Small intestine (tissue), 7 donors: ENCODE measurements at regions not wholly inside any gene's neighbourhood (a gene's known extent, or its start where the extent isn't known, plus 50 kb on each side); places are given as distances from the start of the nearest gene placed in this dataset.
"Not testable (repeated sequence)": the region's sequence is repeated elsewhere in the genome, so short reads cannot be mapped to it uniquely, and the experiment has no call there.

Experiments
- DNase-seq, 2 donors: peaks; one replicate each; pipeline versions ENCODE4 v3.0.0 to v3.0.0-alpha.2; 2013
- FAIRE-seq: peaks from 2 replicates; lab custom pipeline; 2012; peaks lifted over from hg19 to GRCh38; lab: Jason Lieb, UNC
- H3K27ac ChIP-seq, 3 donors: one replicate each; pipeline ENCODE4 v1.5.1; 2013; ENCODE audit warnings: low read length in 2 of 3, mild to moderate bottlenecking in 2 of 3, control low read depth in 1 of 3, inconsistent platforms in 1 of 3, low read depth in 1 of 3, moderate library complexity in 1 of 3
- H3K27me3 ChIP-seq, 3 donors: one replicate each; pipeline ENCODE4 v1.6.1; 2013; ENCODE audit warnings: low read length in 3 of 3, inconsistent platforms in 1 of 3; ENCODE audit not compliant: control insufficient read depth in 3 of 3, insufficient read depth in 3 of 3
- H3K36me3 ChIP-seq, 3 donors: one replicate each; pipeline ENCODE4 v1.6.1; 2013; ENCODE audit warnings: low read length in 3 of 3, inconsistent platforms in 1 of 3, low read depth in 1 of 3, mild to moderate bottlenecking in 1 of 3, moderate library complexity in 1 of 3; ENCODE audit not compliant: control insufficient read depth in 3 of 3, insufficient read depth in 2 of 3
- H3K4me1 ChIP-seq, 3 donors: one replicate each; pipeline ENCODE4 v1.6.1; 2013; ENCODE audit warnings: low read length in 2 of 3, inconsistent platforms in 1 of 3, low read depth in 1 of 3, mild to moderate bottlenecking in 1 of 3, moderate library complexity in 1 of 3; ENCODE audit not compliant: control insufficient read depth in 3 of 3, insufficient read depth in 2 of 3
- H3K4me3 ChIP-seq, 3 donors: one replicate each; pipeline ENCODE4 v1.5.1; 2013; ENCODE audit warnings: low read length in 3 of 3, control low read depth in 1 of 3, inconsistent platforms in 1 of 3, low read depth in 1 of 3, mild to moderate bottlenecking in 1 of 3, moderate library complexity in 1 of 3
- H3K9me3 ChIP-seq, 2 donors: one replicate each; pipeline ENCODE4 v1.6.1; 2013; ENCODE audit warnings: low read depth in 1 of 2, low read length in 1 of 2; ENCODE audit not compliant: control insufficient read depth in 2 of 2, insufficient read depth in 1 of 2
- WGBS, 3 donors: extraction: QIAGEN DNeasy Blood & Tissue Kit; methylation state at CpG; one replicate each; pipeline ENCODE4 v1.1.7; 2013; 5-methylcytosine and 5-hydroxymethylcytosine counted together
- donor health status: healthy with polysubstance abuse.
- donor health status: control.
- donor health status: control.
- donor health status: Bipolar disorder and iron deficiency.
- donor health status: healthy.

DNA sequence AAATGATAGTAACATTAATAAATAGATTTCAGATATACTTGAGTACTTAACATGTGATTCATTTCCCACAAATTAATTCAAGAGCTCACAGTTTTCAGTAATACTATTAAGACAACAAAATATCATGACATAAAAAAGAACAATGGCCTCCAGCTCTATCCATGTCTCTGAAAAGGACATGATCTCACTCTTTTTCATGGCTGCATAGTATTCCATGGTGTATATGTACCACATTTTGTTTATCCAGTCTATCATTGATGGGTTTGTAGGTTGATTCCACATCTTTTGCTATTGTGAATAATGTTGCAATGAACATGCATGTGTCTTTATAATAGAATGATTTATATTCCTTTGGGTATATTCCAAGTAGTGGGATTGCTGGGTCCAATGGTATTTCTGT, 1012.8 kb upstream of the ALCAM start:
- Histone ChIP-seq H3K27ac (no peak overlapping the region), H3K9me3 (no peaks in the 10 kb centered on the region), H3K4me1 (no peaks in the 10 kb centered on the region), H3K27me3 (no peaks in the 10 kb centered on the region), H3K36me3 (no peaks in the 10 kb centered on the region), H3K4me3 (no peak overlapping the region)
- DNase-seq (no peak), FAIRE-seq (no peak)

DNA sequence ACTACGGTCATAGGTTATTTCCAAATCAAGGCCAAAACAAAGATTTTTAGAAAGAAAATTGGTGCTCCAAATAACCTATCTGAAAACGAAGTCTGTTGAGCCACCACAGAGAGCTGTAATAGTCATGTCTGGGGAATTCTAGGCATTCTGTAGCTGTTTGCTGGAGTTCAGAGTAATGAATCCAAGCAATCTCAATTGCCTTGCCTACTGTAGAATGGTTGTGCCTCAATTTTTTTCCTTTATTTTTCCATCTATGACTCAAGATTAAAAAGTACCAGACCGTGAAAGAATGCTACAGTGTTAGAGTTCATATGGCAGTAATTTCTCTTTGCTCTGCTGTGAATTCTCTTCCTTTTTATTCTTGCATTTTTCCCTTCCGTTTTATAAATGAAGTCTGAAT, 1007.2 kb upstream of the ALCAM start:
- WGBS, 3 donors = 66 to 81% (median 76%) methylated on average over 4 of the region's 4 CpGs
- DNase-seq (no peak), FAIRE-seq (no peak)
- Histone ChIP-seq H3K27ac (no peak overlapping the region), H3K4me3 (no peak overlapping the region), H3K27me3 (no peaks in the 10 kb centered on the region), H3K4me1 (no peaks in the 10 kb centered on the region), H3K36me3 (no peaks in the 10 kb centered on the region), H3K9me3 (no peaks in the 10 kb centered on the region)

DNA sequence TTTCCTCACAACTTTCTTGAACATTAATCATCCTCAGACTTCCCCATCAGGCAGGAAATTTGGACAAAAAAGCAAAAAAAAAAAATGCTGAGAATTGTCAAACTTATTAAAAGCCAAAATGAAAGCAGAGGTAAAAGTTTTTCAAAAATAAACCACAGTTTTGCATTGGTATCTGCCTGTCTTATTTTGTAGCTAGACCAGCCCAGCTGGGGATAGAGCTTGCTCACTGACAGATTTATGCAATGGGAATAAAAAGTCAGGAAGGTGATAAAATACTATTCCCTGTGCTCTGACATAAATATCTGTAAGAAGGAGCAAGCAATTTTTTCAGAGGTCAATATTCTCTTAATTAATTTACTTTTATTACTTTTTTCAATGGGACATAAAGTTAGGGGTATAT, 1006.7 kb upstream of the ALCAM start:
- no peaks in the 10 kb centered on the region for H3K36me3 ChIP-seq
- FAIRE-seq = no peak

DNA sequence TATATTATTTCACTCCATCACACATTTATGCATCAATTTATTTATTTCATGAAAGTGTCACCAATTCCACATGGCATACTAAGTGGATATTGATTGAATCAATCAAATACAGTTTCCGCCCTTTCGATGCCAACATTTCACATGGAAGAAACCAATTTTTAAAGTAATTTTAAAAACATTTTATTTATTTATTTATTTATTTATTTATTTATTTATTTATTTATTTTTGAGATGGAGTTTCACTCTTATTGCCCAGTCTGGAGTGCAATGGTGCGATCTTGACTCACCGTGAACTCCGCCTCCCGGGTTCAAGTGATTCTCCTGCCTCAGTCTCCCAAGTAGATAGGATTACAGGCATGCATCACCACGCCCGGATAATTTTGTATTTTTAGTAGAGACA, 1005.0 kb upstream of the ALCAM start:
- H3K4me3 ChIP-seq, H3K36me3 ChIP-seq, H3K9me3 ChIP-seq, H3K27me3 ChIP-seq, H3K4me1 ChIP-seq, DNase-seq, FAIRE-seq, H3K27ac ChIP-seq: not testable (repeated sequence)
- 95 to 98% (median 95%) methylated on average over 8 of the region's 8 CpGs for WGBS, 3 donors

More for the DNA sequence above, 1006.7 kb upstream of the ALCAM start:
- Histone ChIP-seq H3K27ac (no peak overlapping the region), H3K9me3 (no peaks in the 10 kb centered on the region), H3K4me3 (no peak overlapping the region), H3K4me1 (no peaks in the 10 kb centered on the region), H3K27me3 (no peaks in the 10 kb centered on the region)
- no peak for DNase-seq

DNA sequence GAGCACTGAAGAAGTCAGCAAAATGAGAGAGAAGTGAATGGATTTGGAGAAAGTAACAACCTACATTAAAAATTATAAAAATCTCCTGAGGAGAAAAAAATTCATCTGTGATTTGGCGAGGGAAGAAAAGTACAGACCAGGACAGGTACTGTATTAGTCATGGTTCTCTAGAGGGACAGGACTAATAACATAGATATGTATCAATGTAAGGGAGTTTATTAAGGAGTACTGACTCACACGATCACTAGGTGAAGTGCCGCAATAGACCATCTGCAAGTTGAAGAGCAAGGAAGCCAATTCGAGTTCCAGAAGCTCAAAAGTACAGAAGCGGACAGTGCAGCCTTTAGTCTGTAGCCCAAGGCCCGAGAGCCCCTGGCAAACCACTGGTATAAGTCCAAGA, 1004.4 kb upstream of the ALCAM start:
- FAIRE-seq = no peak
- no peak for DNase-seq
- H3K4me3 ChIP-seq = no peak overlapping the region
- no peaks in the 10 kb centered on the region for H3K36me3 ChIP-seq
- H3K9me3 ChIP-seq = no peaks in the 10 kb centered on the region
- no peaks in the 10 kb centered on the region for H3K4me1 ChIP-seq
- H3K27me3 ChIP-seq = no peaks in the 10 kb centered on the region
- H3K27ac ChIP-seq = no peak overlapping the region
- WGBS, 3 donors = 76 to 88% (median 77%) methylated on average over 6 of the region's 6 CpGs

DNA sequence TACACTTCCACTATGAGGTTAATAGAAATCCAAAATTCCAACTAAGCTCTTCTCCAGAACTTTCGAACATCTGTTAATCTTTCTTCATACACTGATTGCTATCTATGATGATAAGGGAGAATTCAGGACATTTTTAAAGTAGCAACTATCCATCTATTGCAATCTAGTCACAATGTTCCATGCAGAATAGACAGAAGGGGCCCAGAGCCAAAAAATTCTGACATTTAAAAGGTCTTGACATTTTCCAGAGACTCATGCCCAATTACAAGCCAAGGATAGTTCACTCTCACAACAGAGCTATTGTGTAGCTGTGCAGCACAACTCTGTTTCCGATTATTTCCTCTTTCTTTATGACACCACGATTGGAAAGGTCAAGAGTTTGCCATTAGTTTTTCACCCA, 999.7 kb upstream of the ALCAM start:
- Histone ChIP-seq H3K9me3 (no peaks in the 10 kb centered on the region), H3K4me1 (no peaks in the 10 kb centered on the region), H3K27me3 (no peaks in the 10 kb centered on the region), H3K27ac (no peak overlapping the region), H3K4me3 (no peak overlapping the region), H3K36me3 (no peaks in the 10 kb centered on the region)
- FAIRE-seq (no peak), DNase-seq (no peak)
- whole genome bisulfite sequencing, 3 donors = 45 to 66% (median 63%) methylated on average over 3 of the region's 3 CpGs

DNA sequence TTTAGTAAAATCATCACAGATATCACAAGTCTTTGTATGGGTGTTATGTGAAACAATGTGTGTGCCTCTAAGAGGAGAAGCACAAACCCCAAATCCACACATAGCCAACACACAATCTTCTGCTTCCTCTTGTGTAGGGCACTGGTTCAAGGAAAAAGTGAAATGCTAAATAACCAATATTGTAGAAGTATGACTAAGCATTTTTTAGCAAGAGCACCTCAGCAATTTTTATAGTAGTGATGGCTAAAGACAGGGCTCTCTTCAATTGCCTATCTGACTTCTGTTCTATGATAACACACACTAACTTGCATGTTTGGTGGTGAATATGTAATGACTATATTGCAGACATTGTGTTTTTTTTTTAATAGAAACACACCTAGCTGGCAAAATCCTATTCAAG, 997.9 kb upstream of the ALCAM start:
- Histone ChIP-seq H3K27me3 (no peaks in the 10 kb centered on the region), H3K9me3 (no peaks in the 10 kb centered on the region), H3K4me1 (no peaks in the 10 kb centered on the region), H3K36me3 (no peaks in the 10 kb centered on the region), H3K4me3 (no peak overlapping the region), H3K27ac (no peak overlapping the region)
- FAIRE-seq (no peak), DNase-seq (no peak)

DNA sequence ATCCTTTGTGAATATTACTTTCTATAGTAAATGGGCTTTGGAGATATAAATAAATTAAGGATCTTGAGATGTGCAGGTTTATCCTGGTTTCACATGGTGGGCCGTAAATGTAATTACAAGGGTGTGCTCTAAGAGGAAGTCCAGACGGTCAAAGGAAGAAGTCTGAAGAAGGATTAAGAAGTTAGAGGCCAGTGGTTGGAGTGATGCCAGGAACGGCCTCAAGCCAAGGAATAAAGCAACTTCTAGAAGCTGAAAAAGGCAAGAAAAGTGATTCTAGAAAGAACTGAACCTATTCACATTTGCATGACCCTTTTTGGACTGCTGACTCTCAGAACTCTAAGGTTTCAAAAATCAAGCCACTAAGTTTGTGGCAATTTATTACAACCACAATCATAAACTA, 981.3 kb upstream of the ALCAM start:
- no peak for FAIRE-seq
- DNase-seq = no peak
- no peaks in the 10 kb centered on the region for H3K4me1 ChIP-seq
- H3K4me3 ChIP-seq = no peak overlapping the region
- peaks cover 0 to 4% of the 10 kb centered on the region in 2 donors for H3K9me3 ChIP-seq
- 45 to 58% (median 51%) methylated on average over 3 of the region's 3 CpGs for WGBS, 3 donors
- no peaks in the 10 kb centered on the region for H3K36me3 ChIP-seq
- H3K27me3 ChIP-seq = no peaks in the 10 kb centered on the region
- no peak overlapping the region for H3K27ac ChIP-seq

DNA sequence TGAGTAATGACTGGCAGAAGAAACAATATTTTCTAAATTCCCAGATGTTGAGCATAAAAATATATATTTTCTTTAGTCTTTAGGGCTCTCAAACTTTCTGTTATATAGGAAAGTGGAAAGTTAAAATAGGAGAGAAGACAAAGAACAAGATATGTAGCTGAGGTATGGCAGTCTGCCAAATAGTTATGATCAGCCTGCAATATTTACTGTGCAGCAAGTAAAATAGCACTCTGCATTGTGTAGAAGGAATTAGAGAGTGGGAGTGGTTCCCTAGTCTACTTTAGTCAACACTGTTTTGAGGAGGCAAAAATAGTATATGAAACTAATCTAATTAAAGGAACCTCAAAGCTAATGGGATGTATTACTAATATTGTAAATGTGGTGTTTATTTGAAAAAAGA, 978.1 kb upstream of the ALCAM start:
- no peaks in the 10 kb centered on the region for H3K27me3 ChIP-seq
- H3K9me3 ChIP-seq = peaks cover 0 to 2% of the 10 kb centered on the region in 2 donors
- no peak overlapping the region for H3K27ac ChIP-seq
- no peak overlapping the region for H3K4me3 ChIP-seq
- no peak for DNase-seq
- FAIRE-seq = no peak
- H3K4me1 ChIP-seq = no peaks in the 10 kb centered on the region
- no peaks in the 10 kb centered on the region for H3K36me3 ChIP-seq
